Astrocyte (in vitro differentiated cells and primary cell): ENCODE measurements at regions not wholly inside any gene's neighbourhood (a gene's known extent, or its start where the extent isn't known, plus 50 kb on each side); places are given as distances from the start of the nearest gene placed in this dataset.

ENCODE experiments used
- DNase-seq: peaks from one replicate; pipeline ENCODE4 v3.0.0-alpha.2; 2010; ENCODE audit warnings: low read depth
- FAIRE-seq: peaks from 2 replicates; lab custom pipeline; 2011; peaks lifted over from hg19 to GRCh38; lab: Jason Lieb, UNC
- H2AFZ ChIP-seq: 2 replicates; pipeline ENCODE4 v1.6.0; 2012; ENCODE audit warnings: low read depth, low read length, inconsistent platforms
- H3K27ac ChIP-seq: 2 replicates; pipeline ENCODE4 v1.5.1; 2011; ENCODE audit warnings: low read depth, low read length, inconsistent platforms
- H3K27me3 ChIP-seq: 2 replicates; pipeline ENCODE4 v1.6.0; 2011; ENCODE audit warnings: low read length, inconsistent platforms; ENCODE audit not compliant: insufficient read depth
- H3K36me3 ChIP-seq: 2 replicates; pipeline ENCODE4 v1.5.1; 2011; ENCODE audit warnings: low read length, inconsistent platforms; ENCODE audit not compliant: insufficient read depth
- H3K4me1 ChIP-seq: 2 replicates; pipeline ENCODE4 v1.5.1; 2011; ENCODE audit warnings: low read length, inconsistent platforms; ENCODE audit not compliant: insufficient read depth
- H3K4me2 ChIP-seq: 2 replicates; pipeline ENCODE4 v1.6.0; 2012; ENCODE audit warnings: low read length, inconsistent platforms
- H3K4me3 ChIP-seq: 2 replicates; pipeline ENCODE4 v1.5.1; 2011; ENCODE audit warnings: low read depth, mild to moderate bottlenecking, low read length, inconsistent platforms; ENCODE audit not compliant: insufficient read depth
- H3K79me2 ChIP-seq: 2 replicates; pipeline ENCODE4 v1.6.0; 2012; ENCODE audit warnings: mild to moderate bottlenecking, low read length, inconsistent platforms; ENCODE audit not compliant: insufficient read depth
- H3K9ac ChIP-seq: 2 replicates; pipeline ENCODE4 v1.6.0; 2012; ENCODE audit warnings: mild to moderate bottlenecking, low read length, inconsistent platforms
- H3K9me3 ChIP-seq: 2 replicates; pipeline ENCODE4 v1.5.1; 2012; ENCODE audit warnings: low read depth, mild to moderate bottlenecking, low read length, inconsistent platforms; ENCODE audit not compliant: insufficient read depth
- H4K20me1 ChIP-seq: 2 replicates; pipeline ENCODE4 v1.6.0; 2012; ENCODE audit warnings: low read length, inconsistent platforms; ENCODE audit not compliant: insufficient read depth
- H3K27ac Mint-ChIP-seq: one replicate; pipeline ENCODE4 v1.8.0; 2021; ENCODE audit warnings: mild to moderate bottlenecking, mixed read lengths; ENCODE audit not compliant: unreplicated experiment
- H3K27me3 Mint-ChIP-seq: one replicate; pipeline ENCODE4 v1.8.0; 2021; ENCODE audit warnings: low read depth, mixed read lengths; ENCODE audit not compliant: unreplicated experiment
- H3K36me3 Mint-ChIP-seq: one replicate; pipeline ENCODE4 v1.8.0; 2021; ENCODE audit warnings: low read depth, mixed read lengths; ENCODE audit not compliant: unreplicated experiment
- H3K4me1 Mint-ChIP-seq: one replicate; pipeline ENCODE4 v1.8.0; 2021; ENCODE audit warnings: low read depth, mixed read lengths; ENCODE audit not compliant: unreplicated experiment
- H3K4me3 Mint-ChIP-seq: one replicate; pipeline ENCODE4 v1.8.0; 2021; ENCODE audit warnings: mild to moderate bottlenecking, moderate library complexity, mixed read lengths; ENCODE audit not compliant: unreplicated experiment
- H3K9me3 Mint-ChIP-seq: one replicate; pipeline ENCODE4 v1.8.0; 2021; ENCODE audit warnings: mild to moderate bottlenecking, mixed read lengths; ENCODE audit not compliant: unreplicated experiment
- EZH2 ChIP-seq: IDR thresholded peaks from 2 replicates; pipeline ENCODE4 v1.6.1; 2012; ENCODE audit warnings: mild to moderate bottlenecking, low read length, inconsistent platforms; ENCODE audit not compliant: insufficient read depth
- TF ChIP-seq, protein P1 (sequence below): IDR thresholded peaks from 2 replicates; pipeline ENCODE4 v1.5.1; 2011; ENCODE audit warnings: low read depth, mild to moderate bottlenecking, inconsistent platforms, low read length, moderate library complexity; ENCODE audit not compliant: insufficient read depth

DNA sequence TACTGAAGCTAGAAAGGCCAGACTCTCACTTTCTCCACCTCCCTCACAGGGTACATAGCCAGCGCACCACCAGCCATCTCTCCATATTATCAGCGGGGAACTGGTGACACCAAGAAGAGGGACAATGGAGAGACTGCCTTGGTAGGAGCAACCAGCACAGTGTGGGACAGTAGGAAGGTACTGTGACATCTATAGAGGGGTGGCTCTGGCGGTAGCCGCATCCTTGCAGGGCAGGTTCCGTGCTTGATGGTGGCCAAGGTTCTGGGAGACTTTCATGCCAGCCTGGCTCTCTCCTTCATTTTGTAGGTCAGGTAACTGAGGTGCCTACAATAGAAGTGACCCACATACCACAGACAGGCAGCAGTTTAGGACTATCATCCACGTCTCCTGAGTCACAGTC lies 65.5 kb upstream of the SMIM23 start:
- TF ChIP-seq, protein P1, sequence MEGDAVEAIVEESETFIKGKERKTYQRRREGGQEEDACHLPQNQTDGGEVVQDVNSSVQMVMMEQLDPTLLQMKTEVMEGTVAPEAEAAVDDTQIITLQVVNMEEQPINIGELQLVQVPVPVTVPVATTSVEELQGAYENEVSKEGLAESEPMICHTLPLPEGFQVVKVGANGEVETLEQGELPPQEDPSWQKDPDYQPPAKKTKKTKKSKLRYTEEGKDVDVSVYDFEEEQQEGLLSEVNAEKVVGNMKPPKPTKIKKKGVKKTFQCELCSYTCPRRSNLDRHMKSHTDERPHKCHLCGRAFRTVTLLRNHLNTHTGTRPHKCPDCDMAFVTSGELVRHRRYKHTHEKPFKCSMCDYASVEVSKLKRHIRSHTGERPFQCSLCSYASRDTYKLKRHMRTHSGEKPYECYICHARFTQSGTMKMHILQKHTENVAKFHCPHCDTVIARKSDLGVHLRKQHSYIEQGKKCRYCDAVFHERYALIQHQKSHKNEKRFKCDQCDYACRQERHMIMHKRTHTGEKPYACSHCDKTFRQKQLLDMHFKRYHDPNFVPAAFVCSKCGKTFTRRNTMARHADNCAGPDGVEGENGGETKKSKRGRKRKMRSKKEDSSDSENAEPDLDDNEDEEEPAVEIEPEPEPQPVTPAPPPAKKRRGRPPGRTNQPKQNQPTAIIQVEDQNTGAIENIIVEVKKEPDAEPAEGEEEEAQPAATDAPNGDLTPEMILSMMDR: no peak
- TF ChIP-seq EZH2: no peak
- peaks cover 3% of the 10 kb centered on the region for H3K9me3 ChIP-seq
- no peaks in the 10 kb centered on the region for H3K4me1 ChIP-seq
- no peak overlapping the region for H2AFZ ChIP-seq
- H3K27ac Mint-ChIP-seq: no peak overlapping the region
- no peak for DNase-seq
- H4K20me1 ChIP-seq: no peaks in the 10 kb centered on the region
- no peak overlapping the region for H3K27ac ChIP-seq
- no peak overlapping the region for H3K4me3 ChIP-seq
- no peaks in the 10 kb centered on the region for H3K36me3 ChIP-seq
- peaks cover 1% of the 10 kb centered on the region for H3K9me3 Mint-ChIP-seq
- H3K9ac ChIP-seq: no peak overlapping the region
- peaks cover 10% of the 10 kb centered on the region for H3K27me3 ChIP-seq
- H3K4me3 Mint-ChIP-seq: no peak overlapping the region
- FAIRE-seq: no peak
- H3K27me3 Mint-ChIP-seq: peaks cover 13% of the 10 kb centered on the region
- H3K4me2 ChIP-seq: no peak overlapping the region
- no peaks in the 10 kb centered on the region for H3K4me1 Mint-ChIP-seq
- H3K36me3 Mint-ChIP-seq: peaks cover under 1% of the 10 kb centered on the region
- no peaks in the 10 kb centered on the region for H3K79me2 ChIP-seq

DNA sequence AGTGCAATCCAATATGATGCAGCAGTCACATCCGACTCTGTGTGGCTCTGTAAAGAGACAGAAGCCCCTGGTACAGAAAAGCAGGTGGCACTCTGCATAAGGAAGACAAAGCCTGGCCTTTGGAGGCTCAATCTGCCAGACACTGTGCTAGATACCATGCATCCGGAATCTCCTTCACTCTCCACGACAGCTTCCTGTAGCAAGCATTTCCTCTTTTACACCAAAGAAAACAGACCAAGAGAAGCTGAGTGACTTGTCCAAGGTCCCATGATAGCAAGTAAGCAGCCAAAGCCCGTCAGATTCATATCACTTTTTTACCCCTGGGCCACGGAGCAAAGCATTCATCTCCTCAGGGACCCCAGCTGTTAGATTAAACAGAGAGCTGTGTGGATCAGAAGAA lies 64.2 kb upstream of the SMIM23 start:
- H3K36me3 ChIP-seq: no peaks in the 10 kb centered on the region
- FAIRE-seq (no peak), DNase-seq (no peak)
- H2AFZ ChIP-seq: no peak overlapping the region
- no peaks in the 10 kb centered on the region for H3K79me2 ChIP-seq
- Mint-ChIP-seq H3K27ac (no peak overlapping the region), H3K4me3 (no peak overlapping the region), H3K4me1 (no peaks in the 10 kb centered on the region), H3K27me3 (peaks cover 13% of the 10 kb centered on the region), H3K36me3 (peaks cover 2% of the 10 kb centered on the region), H3K9me3 (peaks cover 8% of the 10 kb centered on the region)
- H3K4me3 ChIP-seq: no peak overlapping the region
- H3K9me3 ChIP-seq: peaks cover 5% of the 10 kb centered on the region
- TF ChIP-seq, protein P1: no peak
- peaks cover 9% of the 10 kb centered on the region for H3K27me3 ChIP-seq
- no peak overlapping the region for H3K4me2 ChIP-seq
- H4K20me1 ChIP-seq: no peaks in the 10 kb centered on the region
- H3K9ac ChIP-seq: no peak overlapping the region
- no peaks in the 10 kb centered on the region for H3K4me1 ChIP-seq
- no peak overlapping the region for H3K27ac ChIP-seq

DNA sequence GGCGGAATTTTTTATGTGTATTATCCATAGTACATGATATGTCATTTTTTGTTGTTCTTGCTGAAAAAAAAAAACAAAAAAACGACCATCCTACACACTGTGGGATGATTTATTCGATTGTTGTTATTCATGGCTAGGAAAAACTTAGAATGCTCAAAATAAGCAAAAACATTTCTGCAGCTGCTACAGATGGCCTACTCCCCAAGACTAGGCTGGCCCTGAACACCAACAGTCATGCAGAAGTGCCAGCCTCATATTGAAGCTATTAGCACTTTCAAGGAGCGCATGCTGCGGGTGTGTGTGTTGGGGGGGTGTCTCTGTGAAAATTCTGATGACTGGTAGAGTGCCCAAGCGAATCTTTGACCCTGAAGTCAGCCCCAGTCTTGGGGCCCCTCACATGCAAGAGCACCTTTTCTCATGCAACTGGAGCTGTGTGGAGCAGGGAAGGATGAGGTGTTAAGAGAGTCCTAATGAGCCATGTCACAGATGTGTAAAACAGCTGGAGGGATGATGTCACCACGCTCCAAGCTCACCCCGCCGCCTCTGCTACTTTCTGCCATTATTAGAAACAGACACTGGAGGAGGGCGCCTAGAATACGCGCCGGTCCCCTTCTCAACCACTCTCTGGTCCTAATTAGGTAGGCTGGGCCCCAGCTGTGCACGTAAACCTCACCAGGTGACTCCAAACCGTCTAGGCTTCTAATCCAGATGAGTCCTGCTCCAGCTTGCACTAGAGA lies 61.0 kb upstream of the SMIM23 start:
- Histone ChIP-seq H3K27ac (no peak overlapping the region), H2AFZ (no peak overlapping the region), H3K9me3 (peaks cover 7% of the 10 kb centered on the region), H3K4me1 (no peaks in the 10 kb centered on the region), H3K27me3 (peaks cover 3% of the 10 kb centered on the region), H3K4me3 (no peak overlapping the region), H3K9ac (no peak overlapping the region), H3K4me2 (no peak overlapping the region), H3K79me2 (no peaks in the 10 kb centered on the region), H4K20me1 (no peaks in the 10 kb centered on the region), H3K36me3 (no peaks in the 10 kb centered on the region)
- TF ChIP-seq EZH2: no peak
- TF ChIP-seq, protein P1: no peak
- Mint-ChIP-seq H3K4me1 (no peaks in the 10 kb centered on the region), H3K4me3 (no peak overlapping the region), H3K9me3 (peaks cover 13% of the 10 kb centered on the region), H3K27me3 (peaks cover 7% of the 10 kb centered on the region), H3K36me3 (peaks cover 2% of the 10 kb centered on the region), H3K27ac (no peak overlapping the region)
- DNase-seq: no peak
- FAIRE-seq: no peak
